GM18909 (cell line): ENCODE measurements at regions not wholly inside any gene's neighbourhood (a gene's known extent, or its start where the extent isn't known, plus 50 kb on each side); places are given as distances from the start of the nearest gene placed in this dataset.
"Not testable (repeated sequence)": the region's sequence is repeated elsewhere in the genome, so short reads cannot be mapped to it uniquely, and the experiment has no call there.

Experiments
- ATAC-seq: cut with Tn5 transposase; IDR thresholded peaks from one replicate; pipeline ENCODE4 v1.9.1; 2021; ENCODE audit warnings: mild to moderate bottlenecking; ENCODE audit not compliant: unreplicated experiment, poor library complexity

DNA sequence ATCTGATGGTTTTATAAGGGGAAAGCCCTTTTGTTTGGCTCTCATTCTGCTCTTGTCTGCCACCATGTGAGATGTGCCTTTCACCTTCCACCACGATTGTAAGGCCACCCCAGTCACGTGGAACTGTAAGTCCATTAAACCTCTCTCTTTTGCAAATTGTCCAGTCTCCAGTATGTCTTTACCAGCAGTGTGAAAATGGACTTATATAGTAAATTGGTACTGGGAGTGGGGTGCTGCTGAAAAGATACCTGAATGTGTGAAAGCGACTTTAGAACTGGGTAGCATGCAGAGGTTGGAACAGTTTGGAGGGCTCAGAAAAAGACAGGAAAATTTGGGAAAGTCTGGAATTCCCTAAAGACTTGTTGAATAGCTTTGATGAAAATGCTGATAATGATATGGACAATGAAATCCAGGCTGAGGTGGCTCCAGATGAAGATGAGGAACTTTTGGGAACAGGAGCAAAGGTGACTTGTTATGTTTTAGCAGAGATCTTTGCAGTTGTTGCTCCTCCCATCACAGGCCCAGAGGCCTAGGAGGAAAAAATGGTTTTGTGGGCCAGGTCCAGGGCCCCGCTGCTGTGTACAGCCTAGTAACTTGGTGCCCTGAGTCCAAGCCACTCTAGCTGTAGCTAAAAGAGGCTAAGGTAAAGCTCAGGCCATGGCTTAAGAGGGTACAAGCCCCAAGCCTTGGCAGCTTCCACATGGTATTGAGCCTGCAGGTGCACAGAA lies 275.7 kb upstream of the NPSR1 start:
- ATAC-seq, result no peak

DNA sequence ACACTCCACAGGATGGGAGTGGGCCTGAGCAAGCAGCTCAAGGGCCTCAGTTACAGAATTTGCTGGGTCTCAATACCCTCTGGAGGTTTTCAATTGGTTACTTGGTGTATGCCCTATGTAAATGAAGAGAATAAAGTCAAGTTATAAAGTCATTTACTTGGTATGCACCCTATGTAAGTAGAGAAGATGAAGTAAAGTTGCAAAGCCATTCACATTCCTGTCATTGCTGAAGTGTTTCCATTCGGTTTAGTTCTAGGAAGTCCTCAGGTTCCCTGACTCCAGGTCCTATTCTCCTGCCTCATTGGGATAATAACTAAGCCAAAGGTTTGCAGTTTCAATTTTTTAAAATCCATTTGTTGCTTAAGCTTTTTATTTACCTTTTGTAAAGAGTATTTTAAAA lies 272.6 kb upstream of the NPSR1 start:
- no peak for ATAC-seq

DNA sequence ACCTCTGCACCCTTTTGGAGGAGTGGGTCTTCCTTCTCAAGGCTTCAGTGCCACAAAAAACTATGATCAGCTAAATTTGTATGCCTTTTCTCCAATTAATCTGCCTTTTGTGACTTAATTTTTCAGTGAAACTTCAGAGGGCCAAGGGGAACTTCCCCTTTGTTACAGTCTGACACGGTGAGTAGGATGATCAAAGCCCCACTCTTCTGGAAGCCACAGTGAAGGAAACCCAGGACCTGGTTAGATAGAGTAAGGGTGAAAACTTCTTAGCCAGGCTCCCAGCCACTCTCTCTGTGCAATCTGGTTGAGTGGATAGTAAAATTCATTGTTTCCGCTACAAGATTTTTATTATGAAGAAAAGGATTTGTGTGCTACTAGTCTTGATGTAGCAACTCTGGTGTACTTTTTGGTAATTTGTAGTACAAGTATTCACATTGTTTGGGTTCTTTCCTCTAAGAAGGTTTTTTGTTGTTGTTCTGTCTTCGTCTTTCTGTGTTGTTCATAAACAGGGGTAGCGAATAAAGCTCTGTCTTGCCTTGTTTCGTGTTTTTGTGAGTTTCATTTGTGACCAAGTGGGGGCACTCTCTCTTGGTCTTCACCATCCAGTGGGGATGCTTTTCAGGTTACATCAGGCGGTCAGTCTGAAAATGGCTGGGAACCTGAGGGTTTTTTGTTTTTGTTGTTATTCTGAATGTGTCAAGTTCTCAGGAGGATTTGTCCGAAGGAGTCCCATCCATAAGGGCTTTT lies 268.5 kb upstream of the NPSR1 start:
- ATAC-seq, result no peak

GRCh38 chr7:34390103-34390502 lies 267.9 kb upstream of the NPSR1 start:
- ATAC-seq, result no peak

DNA sequence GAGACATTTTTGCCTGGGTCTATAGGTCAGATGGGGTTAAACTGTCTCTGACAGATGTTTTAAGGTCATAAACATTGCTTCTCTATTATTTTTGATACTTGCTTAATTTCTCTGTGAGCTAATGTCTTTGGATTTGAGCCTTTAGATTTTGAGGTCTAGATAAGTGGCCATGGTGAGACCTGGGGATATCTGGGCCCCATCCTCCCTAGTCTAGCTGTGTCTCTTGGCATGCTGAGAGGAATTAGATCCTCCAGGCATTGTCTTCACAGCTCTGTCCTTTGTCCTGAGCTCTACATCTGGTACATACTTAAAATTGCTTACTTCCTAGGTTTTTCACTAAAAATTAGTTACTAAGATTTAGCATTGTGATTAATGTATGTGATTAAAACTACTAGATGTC lies 265.0 kb upstream of the NPSR1 start:
- ATAC-seq, result no peak

DNA sequence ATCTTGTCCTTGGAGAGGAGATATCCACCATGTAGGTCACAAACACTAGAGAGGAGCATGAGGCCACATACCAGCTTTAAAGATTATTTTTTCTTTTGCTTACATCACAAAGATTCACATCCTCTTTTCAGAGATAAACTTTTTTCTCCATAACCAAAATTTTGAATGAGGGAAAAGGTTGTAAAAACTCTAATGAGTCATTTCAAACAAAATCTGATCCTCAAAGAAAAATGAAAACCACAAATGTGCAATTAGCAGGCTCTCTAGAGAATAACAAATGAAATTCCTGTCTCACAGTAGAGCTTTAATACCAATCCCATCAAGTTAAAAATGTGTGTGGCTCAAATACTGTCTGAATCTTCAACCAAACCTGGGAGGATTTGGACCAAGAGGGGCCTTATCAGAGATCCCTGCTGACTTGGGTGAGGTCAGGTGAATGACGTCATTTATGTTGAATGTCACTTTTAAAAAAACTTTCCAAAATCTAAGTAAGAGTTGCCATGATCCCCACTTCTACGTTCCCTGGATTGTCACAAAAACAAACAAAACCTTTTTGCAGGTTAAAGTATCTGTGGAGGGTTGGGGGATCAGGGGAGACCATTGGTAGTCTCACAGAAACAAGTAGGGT lies 261.5 kb upstream of the NPSR1 start:
- no peak for ATAC-seq

GRCh38 chr7:34401776-34402175 lies 256.2 kb upstream of the NPSR1 start:
- ATAC-seq, result no peak

DNA sequence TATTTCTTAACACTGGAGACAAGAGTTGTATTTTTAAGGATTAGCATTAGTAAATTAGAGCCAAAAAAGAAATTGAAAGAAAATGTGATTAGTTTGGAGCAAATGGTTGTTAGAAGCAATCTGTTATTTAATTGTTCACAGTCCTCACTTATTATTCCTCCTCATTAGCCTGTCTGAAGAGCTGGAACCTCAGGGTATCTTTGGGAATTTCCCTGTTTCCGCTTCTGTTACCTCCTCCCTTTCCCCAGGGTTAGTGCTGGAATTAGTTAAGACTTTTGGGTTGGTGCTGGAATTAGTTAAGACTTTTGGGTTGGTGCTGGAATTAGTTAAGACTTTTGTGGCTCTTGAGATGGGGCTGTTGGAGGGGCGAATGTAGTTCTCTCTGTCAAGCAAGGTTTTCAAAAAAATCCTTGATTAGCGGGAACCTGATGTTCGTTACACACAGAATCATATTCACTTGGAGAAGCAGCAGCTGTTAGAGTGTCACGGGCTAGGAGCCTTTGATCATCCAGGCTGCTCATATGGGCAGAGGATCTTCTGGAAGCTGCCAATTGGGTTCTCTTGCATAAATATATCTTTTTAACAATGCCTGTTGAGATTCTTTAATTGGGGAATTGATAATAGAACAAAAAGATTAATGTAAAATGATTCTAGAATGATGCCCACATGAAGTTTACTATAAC lies 251.0 kb upstream of the NPSR1 start:
- no peak for ATAC-seq

- no peak for ATAC-seq
Measured at GRCh38 chr7:34407586-34407985, 250.4 kb upstream of the NPSR1 start.

DNA sequence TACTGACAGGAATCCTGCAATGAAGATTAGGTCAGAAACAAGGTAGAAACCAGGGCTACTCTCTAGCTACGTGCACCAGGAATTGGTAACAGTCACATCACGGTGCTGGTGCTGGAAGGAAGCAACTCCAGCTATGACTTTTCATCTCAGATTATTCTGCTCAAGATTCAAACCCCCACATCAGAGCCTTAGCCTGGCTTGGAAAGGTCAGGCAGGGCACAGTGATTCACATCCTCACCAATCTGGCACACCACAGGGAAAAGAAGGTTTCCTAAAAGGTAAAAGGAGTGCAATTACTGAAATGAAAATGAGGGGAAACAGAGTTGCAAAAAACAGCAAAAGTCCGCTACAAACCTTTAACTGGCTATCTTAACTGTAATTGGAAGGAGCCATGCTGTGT lies 240.2 kb upstream of the NPSR1 start:
- ATAC-seq, result no peak

GRCh38 chr7:34421526-34421925 lies 236.5 kb upstream of the NPSR1 start:
- no peak for ATAC-seq

GRCh38 chr7:34425194-34425593 lies 232.8 kb upstream of the NPSR1 start:
- no peak for ATAC-seq

DNA sequence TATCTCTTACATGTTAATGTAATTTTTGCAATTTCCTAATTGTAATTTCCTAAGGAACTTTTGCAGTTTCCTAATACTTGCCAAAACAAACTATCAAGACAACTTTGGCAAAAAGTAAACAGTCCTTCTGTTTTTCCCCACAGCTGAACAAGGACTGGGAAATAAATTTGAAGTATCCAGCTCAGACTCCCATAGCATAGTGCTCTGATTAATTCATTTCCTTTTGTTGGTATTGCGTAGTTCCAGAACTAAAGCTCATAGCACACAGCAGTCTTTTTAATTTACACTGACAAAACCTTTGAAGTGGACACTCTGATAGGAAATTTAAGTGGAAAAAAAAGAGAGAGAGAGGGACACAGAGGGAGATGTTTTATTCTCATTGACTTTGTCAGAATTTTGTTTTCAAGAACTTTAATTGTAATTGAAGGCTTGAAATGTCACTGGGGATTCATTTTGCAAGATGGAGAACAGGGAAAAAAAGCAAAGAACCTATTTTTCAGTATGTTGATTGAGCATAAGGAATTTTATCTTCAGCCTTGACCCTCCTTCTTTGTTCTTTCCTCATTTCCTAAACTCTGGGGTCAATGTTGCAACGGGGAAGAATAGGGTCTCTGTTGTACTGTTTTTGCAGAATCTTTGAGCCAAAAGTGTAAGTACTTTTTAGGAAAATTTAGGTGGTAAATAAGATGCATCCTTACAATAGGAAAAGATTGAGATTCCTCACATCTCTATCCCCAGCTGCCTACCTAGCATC lies 232.2 kb upstream of the NPSR1 start:
- no peak for ATAC-seq

DNA sequence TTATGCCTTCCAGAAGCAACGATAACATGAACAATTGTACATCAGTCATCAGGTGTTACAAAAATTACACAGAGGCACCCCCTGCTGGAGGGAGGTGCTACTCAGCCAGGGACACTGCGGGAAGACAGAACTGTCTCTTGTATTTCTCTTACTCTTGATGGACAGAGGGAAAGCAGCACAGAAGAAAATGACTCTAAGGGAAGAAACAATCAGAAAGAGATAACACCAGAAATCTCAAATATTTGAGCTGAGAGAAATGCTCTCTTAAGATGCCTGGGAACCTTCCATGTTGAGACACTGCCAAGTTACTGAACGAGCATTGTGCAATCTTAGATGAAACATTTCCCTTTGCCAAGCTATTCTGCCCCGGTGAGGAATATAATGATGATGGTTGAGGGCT lies 227.6 kb upstream of the NPSR1 start:
- no peak for ATAC-seq

GRCh38 chr7:34438436-34438835 lies 219.6 kb upstream of the NPSR1 start:
- ATAC-seq, result no peak

- no peak for ATAC-seq
Measured at GRCh38 chr7:34445653-34446052, 212.4 kb upstream of the NPSR1 start.

DNA sequence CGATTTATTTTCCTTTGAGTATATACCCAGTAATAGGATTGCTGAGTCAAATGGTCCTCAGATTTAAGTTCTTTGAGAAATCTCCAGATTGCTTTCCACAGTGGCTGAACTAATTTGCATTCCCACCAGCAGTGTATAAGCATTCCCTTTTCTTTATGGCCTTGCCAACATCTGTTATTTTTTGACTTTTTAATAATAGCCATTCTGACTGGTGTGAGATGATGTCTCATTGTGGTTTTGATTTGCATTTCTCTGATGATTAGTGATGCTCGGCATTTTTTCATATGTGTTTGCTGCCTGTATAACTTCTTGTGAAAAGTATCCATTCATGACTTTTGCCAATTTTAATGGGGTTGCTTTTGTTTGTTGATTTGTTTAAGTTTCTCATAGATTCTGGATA lies 209.5 kb upstream of the NPSR1 start:
- not testable (repeated sequence) for ATAC-seq

- ATAC-seq, result no peak
Measured at GRCh38 chr7:34449765-34450164, 208.3 kb upstream of the NPSR1 start.

DNA sequence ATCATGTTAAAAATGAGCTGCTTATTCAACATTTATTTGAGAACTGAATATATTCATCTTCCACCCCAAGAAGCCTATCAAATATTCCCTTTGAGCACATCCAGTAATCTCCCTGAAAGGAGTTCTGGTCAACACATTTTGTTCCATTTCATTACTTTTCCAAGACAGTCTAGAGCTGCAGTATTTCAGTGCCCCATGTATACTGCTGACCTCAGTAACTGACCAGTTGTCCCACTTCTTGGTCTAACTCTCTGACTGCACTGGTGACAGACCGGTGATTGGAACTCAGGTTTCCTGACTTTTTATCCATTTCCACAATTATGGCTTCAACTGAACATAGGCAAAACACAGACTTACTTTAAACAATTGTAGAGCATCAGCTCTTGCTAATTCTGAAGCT lies 206.8 kb upstream of the NPSR1 start:
- no peak for ATAC-seq

GRCh38 chr7:34451923-34452322 lies 206.1 kb upstream of the NPSR1 start:
- ATAC-seq, result no peak
